HG03521 (cell line): ENCODE measurements at regions not wholly inside any gene's neighbourhood (a gene's known extent, or its start where the extent isn't known, plus 50 kb on each side); places are given as distances from the start of the nearest gene placed in this dataset.
A peak's percentile ranks its signal among the peaks of the same experiment; 100 is the strongest.
"Not testable (repeated sequence)": the region's sequence is repeated elsewhere in the genome, so short reads cannot be mapped to it uniquely, and the experiment has no call there.

Experiments
- ATAC-seq: cut with Tn5 transposase; IDR thresholded peaks from one replicate; pipeline ENCODE4 v1.9.1; 2021; ENCODE audit warnings: mild to moderate bottlenecking, moderate library complexity; ENCODE audit not compliant: unreplicated experiment

DNA sequence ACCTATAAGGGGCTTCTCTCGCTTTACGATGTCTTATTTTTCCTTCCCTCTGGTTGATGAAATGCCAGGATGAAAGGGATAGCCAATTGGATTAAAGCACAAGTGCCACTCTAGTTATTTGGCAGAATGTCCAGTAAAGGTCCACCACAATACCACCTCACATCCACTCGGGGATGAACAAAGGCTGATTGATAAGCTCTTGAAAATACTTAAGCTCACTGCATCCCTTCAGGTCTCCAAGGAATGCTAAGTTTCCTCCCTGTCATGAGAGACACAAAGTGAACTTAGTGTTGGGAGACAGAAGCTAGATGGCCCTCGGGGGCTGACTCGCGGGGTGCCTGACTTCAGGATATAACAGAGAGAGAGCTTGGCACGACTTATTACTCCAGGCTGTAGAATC, 185.9 kb upstream of the ZNF644 start:
- ATAC-seq, result not testable (repeated sequence)

DNA sequence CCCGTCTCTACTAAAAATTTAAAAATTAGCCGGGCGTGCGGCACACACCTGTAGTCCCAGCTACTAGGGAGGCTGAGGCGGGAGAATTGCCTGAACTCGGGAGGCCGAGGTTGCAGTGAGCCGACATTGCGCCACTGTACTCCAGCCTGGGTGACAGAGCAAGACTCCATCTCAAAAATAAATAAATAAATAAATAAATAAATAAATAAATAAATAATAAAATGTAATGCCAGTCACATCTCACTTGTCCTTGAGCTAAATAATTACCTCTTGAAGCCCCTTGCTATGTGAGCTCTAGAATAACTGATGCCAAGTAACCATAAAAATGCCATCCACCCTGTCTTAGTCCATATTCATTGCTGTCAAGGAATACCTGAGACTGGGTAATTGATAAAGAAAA, 182.3 kb upstream of the ZNF644 start:
- not testable (repeated sequence) for ATAC-seq

DNA sequence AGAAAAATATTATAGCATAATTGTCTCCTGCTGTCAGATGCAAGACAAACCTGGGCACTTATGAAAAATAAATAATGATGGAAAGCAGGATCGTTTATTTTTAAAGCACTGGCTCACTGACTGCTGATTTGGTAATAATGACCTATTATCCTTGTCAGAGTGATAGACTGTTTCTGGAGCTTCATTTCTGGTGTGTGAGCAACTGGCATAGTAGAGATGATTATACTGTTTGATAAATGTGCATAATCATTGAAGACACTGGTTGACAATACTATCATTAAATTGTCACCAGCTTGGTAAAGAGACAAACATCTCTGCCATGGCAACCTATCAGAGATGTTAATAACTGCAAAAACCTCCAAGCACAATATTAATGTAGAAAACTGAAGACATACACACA, 179.9 kb upstream of the ZNF644 start:
- ATAC-seq, result no peak

DNA sequence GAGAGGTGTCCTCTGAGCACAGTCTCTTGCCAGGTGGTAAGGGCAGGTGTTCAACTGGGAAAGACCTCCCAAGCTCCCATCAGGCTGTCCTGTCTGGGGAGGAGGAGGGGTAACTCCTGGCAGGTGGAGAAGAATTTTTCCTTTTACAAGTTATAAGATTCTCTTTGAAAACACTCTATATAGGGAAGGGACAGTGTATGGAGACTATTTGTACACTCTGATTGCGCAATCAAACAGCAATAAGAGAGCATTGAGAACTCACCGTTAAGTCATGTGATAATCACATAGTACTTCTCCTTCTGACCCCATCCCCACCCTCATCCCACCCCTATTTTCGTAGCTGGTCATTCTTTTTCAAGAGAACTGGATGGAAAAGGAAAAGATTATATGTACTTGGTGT, 179.3 kb upstream of the ZNF644 start:
- no peak for ATAC-seq

DNA sequence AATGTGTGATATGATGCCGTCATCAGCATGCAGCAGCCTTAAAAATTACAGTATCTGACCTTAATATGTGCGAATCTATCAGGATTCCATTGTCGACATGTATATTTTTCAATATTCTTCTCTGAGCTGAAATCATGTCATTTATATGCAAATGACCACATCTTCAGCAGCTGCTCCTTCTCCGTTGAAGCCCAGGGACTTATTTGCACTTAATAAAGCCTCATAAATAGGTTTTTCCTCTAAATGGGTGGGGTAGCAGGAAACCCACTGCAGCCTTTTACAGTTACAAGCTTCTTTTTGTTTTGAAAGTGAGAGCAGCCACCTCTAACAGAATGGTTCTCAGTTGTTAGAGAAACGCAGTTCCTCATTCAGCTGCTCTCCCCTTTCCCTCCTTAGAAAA, 178.8 kb upstream of the ZNF644 start:
- no peak for ATAC-seq

DNA sequence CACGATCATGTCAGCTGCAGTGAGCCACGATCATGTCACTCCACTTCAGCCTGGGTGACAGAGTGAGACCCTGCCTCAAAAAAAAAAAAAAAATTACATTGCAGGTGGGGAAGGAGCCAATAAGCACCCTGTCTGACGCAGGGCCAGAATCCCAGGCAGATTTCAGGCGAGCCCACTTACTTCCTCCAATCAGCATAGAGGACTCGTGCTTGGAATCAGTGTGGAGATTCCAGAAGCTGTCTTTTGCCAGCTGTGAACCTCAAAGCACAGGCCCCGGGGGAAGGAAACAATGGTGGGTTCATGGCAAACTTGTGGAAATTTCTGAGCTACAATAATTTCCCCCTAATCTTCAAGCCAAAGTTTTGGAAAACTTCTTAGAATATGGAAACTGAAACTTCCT, 178.2 kb upstream of the ZNF644 start:
- no peak for ATAC-seq

DNA sequence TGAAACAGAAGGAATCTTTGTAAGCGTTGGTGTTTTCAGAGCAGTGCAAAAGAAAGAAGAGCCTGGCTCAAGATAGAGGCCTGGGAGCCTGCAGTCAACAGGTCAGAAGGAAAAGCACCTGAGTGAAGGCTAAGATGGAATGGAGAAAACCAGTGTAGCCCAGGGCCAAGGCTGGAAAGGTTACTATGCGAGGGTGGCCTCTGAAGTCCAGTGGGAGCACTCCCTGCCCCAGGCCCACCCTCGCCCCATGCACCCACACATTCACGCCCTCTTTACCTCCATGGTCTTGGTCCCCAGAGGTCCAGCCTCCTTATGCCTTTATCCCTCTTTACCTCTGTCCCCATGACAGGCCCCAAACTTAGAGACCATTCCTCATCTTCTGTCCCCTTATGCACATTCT, 169.2 kb upstream of the ZNF644 start:
- no peak for ATAC-seq

DNA sequence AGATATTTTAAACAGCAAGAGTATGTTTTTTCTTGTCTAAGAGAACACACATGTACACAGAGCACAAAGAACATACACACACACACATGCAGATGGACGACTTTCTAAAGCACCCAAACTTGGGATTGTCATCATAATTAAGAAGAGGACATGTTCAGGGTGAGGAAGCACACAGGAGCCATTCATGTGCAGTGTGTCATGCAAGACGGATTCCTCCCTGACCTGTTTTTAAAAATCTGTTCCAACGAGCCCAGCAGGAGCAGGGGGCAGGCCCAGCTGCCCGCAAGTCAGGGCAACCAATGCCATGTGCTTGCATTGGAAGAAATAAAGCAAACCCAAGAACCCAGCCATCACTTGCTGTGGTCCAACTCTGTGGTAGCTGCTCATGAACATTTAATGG, 167.3 kb upstream of the ZNF644 start:
- no peak for ATAC-seq

DNA sequence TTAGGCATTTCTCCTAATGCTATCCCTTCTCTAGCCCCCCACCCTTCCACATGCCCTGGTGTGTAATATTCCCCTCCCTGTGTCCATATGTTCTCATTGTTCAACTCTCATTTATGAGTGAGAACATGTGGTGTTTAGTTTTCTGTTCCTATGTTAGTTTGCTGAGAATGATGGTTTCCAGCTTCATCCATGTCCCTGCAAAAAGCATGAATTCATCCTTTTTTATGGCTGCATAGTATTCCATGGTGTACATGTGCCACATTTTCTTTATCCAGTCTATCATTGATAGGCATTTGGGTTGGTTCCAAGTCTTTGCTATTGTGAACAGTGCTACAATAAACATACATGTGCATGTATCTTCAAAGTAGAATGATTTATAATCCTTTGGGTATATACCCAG, 161.0 kb upstream of the ZNF644 start:
- ATAC-seq, result not testable (repeated sequence)

DNA sequence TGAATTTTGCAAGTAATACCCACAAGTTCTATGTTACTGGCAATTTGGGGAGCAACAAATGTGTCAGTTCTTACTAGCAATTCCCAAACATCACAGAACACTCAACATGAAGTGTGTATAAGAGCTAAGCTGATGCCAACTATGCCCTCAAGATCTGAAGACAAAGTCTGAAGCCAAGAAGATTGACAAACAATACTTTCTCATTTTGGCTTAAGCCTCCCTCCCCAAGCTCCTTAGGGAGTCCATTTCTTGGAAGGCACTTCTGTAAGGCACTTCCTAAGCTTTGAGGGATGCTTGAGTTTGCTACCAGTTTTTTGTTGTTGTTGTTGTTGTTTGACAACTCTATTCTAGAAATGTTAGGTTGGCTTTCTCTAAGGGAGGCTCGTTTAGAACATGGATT, 154.4 kb upstream of the ZNF644 start:
- no peak for ATAC-seq

DNA sequence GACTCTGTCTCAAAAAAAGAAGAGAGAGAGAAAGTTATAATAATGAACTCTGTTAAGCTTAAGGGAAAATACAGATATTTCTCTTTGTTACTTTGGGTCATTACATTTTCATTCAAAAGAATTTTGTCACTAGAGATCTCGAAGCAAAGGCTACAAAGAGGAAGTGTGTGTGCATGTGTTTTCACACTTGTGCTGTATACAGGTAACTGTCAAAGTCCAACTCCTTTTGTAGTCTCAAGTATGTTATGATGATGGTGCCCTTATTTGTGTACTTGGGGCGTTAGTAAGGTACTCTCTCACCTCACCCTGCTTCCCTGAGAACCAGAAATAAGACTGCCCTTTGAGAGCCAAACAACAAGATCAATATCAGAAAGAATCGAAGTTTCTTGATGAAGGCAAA, 152.9 kb upstream of the ZNF644 start:
- ATAC-seq, result no peak

DNA sequence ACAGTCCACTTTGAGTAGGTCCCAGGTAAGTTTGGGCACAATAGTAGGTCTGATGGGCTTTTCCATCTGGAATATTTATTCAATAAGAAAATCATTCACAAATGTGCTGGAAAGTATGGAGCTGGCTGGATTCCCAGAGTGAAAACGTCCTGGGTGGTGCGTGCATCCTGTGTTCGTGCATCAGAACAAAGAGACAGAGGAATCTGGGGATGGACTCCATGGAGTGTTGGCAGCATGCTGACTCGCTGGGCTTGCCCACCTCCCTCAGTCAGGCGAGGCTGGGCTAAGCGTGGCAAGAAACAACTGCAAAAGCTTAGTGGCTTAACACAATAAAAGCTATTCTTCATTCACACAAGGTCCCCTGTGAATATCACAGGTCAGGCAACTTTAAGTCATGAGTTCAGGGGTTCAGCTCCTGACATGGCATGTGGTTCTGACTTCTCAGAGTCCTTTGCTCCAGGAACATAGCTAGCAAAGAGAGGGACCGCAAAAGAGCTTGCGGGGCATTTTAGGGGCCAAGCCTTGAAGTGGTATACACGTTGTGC, 151.6 kb upstream of the ZNF644 start:
- ATAC-seq, result no peak

DNA sequence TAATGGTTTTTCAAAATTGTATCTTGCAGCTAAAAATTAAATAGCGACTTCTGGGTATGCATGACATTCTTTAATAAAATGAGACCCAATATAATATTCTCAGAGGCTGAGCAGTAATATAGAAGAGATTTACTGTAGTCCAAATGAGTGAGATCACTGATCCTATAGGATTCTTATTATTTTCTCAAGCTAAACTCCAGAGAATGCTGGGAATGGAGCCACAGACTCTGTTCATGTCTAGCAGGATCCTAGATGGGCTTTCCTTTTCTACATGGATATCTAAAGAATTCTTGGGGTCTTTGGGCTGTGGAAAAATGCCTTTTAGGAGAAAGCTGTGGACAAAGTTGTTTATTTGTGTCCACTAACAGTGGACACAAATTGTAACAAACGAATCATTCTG, 150.7 kb upstream of the ZNF644 start:
- ATAC-seq, result no peak

DNA sequence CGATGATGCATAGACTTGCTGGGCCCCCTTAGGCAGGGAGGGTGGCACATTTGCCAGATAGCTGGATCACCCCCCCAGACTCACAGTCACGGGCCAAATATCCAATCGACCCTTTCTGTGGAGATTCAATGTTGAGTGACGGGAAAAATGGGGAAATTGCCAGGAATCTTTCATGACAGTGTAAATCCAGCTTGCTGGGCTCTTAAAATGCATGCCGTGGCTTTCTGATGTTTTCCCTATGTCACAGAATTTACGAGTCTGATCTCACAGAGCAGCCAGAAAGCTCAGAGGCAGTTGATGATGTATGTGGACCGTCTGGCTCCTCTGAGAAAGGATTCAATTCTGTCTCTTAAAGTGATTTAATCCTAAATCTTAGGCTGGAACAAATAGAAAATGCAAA, 150.1 kb upstream of the ZNF644 start:
- ATAC-seq, result no peak

DNA sequence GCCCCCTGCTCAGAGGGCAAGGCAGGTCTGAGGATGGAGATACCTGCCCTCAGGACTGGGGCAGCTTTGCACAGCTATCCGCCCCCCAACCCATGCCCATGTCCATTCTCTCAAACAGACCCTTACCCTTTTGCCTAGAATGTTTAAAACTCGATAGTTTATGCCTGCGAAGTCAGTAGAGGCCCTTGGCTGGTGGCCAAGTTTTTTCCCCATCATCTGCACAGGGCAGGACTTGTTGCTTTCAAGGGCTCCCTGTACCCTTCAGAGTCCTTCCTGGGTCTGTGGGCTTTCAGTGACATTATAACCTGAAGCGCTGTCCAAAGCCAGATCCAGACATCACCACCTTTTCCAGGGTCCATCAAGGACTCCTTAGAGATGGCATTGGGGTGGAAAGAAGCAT, 148.7 kb upstream of the ZNF644 start:
- ATAC-seq, result no peak

DNA sequence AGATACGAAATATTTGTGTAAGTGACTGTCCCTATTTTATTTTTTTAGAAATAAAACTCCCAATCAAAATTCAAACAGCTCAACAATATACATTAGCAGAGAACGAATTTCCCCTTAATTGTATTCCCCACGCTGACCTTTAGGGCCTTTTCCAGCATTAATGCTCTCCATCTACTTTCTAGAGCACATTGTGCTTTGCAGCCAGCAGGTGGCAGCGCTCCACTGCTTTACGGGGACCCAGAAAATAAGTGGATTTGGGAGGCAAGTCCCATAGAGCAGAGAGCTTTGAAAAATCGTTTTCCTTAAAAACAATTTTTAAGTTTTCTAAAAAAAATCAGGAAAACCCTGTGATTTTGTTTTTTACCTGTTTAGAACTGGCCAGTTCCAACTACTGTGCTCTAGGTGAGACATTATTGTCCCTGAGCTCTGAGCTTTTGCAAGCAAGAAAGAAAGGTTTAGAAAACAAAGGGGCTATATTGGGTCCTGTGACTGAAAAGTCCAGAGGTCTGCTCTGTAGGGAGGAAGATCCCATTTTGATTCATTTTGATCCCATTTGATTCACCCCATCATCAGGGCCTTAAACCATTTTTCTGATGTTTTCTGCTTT, 144.4 kb upstream of the ZNF644 start:
- ATAC-seq, result no peak

DNA sequence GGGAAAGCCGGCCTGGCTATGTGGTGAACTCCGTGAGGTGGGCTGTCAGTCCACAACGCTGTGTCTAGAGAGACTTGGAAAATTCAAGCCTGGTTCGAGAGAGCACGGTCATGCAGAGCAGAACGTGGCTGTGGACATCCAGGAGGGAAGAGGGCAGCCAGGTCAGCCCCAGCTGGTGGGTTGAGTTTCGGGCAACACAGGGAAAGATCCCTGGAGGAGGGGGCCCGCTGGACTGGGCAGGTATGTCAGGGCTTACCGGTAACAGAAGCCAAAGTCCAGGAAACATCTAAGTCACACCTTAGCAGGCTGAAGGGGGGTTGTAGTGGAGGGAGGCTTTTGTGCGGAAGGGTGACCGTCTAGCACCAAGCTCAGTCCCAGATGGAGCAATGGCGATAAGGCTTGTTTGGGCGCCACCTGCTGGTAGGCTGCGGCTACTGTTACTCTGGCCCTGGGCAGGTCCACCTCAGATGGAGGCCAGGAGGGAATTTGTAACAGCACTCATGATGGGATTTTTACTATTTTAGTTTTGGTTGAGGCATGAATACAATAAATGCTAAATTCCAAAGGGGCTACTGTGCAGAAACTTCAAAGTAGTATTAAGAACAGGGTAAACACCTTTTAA, 143.3 kb upstream of the ZNF644 start:
- peak; percentile 79 for ATAC-seq

DNA sequence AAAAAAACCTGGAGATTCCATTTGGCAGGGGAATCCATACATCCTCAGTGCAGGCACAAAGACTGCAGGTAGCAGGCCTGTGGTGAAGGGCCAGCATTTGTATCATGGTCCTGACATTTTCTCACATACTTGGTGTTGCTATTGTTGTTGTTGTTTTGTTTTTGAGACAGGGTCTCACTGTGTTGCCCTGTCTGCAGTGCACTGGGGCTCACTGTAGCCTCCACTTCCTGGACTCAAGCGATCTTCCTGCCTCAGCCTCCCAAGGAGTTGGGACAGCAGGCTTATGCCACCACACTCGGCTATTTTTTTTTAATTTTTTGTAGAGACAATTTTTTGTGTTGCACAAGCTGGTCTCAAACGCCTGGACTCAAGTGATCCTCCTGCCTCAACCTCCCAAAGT, 140.8 kb upstream of the ZNF644 start:
- no peak for ATAC-seq

DNA sequence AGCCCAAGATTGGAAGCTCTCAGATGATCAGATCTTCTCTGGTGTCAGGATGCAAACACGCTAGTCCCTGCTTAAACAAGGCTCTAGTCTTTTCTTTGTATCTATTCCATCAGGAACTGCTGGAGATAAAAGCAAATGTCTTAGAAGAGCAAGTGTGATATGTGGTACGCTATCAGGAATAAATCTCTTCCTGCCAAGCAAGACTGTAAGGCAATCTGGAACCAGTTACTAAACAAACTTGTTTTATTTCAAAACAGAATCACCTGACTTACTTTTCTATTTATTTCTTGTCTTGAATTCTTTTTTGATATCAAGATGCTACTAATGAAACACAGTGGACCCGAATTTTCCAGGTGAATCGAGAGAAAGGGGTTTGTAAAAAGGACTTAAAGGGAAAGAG, 139.9 kb upstream of the ZNF644 start:
- no peak for ATAC-seq

DNA sequence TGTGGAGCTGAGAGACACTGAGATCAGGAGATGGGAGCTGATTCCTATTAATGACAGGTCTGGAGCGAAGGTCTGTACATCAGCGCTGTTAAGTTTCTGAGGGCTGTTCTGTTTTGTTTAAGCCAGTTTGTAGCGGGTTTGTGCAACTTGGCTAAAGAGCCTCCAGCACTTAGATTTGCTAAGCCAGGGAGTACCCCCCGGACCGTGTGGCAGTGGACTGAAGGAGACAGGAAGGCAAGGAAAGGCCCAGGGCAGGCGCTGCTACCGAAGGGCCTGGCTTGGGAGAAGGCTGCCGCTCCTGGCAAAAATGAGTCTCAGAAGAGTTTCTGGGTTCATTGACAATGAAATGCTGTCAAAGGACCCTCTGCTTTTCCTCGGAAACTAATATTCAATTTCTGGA, 139.3 kb upstream of the ZNF644 start:
- ATAC-seq, result no peak

DNA sequence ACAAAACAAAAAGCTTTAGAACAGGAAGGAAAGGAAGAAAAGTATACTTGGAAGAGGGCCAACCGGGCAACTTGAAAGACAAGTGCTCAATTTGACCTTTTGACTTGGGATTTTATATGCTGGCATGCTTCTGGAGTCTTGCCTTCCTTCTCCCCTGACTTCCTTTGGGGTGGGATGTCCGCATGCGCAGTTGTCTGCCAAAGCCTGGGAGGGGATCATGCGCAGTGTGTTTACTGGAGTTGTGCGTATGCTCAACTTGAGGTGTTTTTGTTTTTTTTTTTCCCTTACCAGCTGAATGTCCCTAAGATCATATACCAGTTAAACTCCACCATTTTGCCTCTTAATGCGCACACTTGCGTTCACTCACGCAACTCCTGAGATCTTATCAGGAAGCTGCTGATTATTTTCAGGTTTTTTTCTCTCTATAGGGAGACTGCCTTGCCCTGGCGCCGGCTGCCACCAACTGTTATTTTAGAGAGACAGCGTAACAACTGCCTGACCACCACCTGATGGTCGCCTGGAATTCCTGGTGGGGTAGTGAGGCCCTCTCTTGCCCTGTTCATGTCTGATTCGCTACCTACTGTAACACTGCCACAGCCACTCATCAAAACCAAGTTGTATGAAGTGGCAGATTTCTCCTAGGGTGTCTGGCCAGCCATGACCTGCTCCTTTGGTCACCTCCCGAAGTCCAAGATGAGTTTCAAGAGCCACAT, 138.7 kb upstream of the ZNF644 start:
- ATAC-seq, result no peak

DNA sequence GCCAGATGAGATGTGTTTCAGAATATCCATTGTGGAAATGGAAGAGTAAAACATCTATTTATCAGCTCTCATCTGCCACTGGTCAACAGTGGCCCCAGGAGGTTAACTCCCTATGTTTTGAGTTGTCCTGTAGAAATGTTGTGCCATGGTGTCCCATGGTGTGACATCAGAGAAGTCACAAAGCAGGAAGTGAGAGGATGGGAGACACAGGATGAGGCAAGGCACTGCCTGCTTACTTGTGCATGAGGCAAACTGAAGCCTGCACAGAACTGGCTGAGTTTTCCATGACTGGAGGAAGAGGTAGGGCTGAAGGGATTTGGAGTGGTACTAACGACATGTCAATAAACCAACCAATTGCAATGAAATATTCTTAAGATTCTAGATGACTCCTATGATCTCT, 131.5 kb upstream of the ZNF644 start:
- no peak for ATAC-seq
